ENCODE measurements at regions not wholly inside any gene's neighbourhood (a gene's known extent, or its start where the extent isn't known, plus 50 kb on each side); places are given as distances from the start of the nearest gene placed in this dataset.

DNA sequence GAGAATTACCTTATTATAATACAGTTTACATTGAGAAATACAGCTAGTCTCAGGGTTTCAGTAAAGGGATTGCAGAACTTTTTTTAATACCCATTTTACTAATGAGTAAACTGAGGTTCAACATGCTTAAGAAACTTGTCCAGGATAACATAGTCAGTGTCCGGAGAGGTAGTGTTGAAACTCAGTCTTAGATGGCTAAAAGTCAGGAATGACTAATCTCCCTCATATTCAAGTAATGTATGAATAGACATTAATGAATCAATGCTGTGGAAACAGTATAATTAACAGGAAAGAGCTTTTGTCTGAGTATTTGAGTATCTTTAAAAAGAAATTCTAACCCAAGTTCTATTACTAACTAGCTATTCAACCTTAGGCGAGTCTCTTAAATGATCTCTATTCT lies 397.6 kb downstream of the PLA2G4A start:
- no peak overlapping the region for H3K4me3 ChIP-seq (replicated peaks; ENCODE audit: low read depth, low read length)
- H3K36me3 ChIP-seq (ENCODE audit: control insufficient read depth, insufficient read depth, low read length), result no peaks in the 10 kb centered on the region
- TF ChIP-seq, protein P1, sequence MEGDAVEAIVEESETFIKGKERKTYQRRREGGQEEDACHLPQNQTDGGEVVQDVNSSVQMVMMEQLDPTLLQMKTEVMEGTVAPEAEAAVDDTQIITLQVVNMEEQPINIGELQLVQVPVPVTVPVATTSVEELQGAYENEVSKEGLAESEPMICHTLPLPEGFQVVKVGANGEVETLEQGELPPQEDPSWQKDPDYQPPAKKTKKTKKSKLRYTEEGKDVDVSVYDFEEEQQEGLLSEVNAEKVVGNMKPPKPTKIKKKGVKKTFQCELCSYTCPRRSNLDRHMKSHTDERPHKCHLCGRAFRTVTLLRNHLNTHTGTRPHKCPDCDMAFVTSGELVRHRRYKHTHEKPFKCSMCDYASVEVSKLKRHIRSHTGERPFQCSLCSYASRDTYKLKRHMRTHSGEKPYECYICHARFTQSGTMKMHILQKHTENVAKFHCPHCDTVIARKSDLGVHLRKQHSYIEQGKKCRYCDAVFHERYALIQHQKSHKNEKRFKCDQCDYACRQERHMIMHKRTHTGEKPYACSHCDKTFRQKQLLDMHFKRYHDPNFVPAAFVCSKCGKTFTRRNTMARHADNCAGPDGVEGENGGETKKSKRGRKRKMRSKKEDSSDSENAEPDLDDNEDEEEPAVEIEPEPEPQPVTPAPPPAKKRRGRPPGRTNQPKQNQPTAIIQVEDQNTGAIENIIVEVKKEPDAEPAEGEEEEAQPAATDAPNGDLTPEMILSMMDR (IDR thresholded peaks at IDR 0.05; ENCODE audit: insufficient read depth, low read length, poor library complexity, severe bottlenecking), result no peak
- DNase-seq (ENCODE audit: extremely low read depth, insufficient read length), result no peak
- H3K27me3 ChIP-seq (replicated peaks; ENCODE audit: control insufficient read depth, insufficient read depth, low read length), result no peaks in the 10 kb centered on the region

- no peak for DNase-seq (ENCODE audit: extremely low read depth, insufficient read length)
- TF ChIP-seq, protein P1 (IDR thresholded peaks at IDR 0.05; ENCODE audit: insufficient read depth, low read length, poor library complexity, severe bottlenecking), result no peak
- no peaks in the 10 kb centered on the region for H3K27me3 ChIP-seq (replicated peaks; ENCODE audit: control insufficient read depth, insufficient read depth, low read length)
- no peaks in the 10 kb centered on the region for H3K36me3 ChIP-seq (ENCODE audit: control insufficient read depth, insufficient read depth, low read length)
- H3K4me3 ChIP-seq (replicated peaks; ENCODE audit: low read depth, low read length), result no peak overlapping the region
Measured at GRCh38 chr1:187228790-187229189, 400.0 kb downstream of the PLA2G4A start.

DNA sequence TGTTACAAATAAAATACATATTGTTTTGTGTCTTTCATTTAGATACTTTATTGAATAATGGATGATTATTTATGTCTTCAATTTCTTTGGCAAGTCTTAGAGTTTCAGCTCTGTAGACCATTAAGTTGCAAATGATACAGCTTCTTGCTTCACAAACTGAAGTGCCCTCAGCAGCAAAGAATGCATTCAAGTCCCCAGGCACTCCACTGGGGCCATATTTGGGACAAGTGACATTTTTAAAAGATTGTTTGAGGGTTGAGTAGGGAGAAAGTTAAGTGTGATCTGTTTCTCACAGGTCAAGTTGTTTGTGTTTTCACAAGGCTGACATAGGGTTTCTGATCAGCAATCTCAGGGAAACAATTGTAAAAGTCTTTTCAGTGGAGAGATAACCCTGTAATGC lies 400.7 kb downstream of the PLA2G4A start:
- Histone ChIP-seq H3K27me3 (replicated peaks; ENCODE audit: control insufficient read depth, insufficient read depth, low read length) (no peaks in the 10 kb centered on the region), H3K36me3 (ENCODE audit: control insufficient read depth, insufficient read depth, low read length) (no peaks in the 10 kb centered on the region), H3K4me3 (replicated peaks; ENCODE audit: low read depth, low read length) (no peak overlapping the region)
- DNase-seq (ENCODE audit: extremely low read depth, insufficient read length), result no peak
- TF ChIP-seq, protein P1 (IDR thresholded peaks at IDR 0.05; ENCODE audit: insufficient read depth, low read length, poor library complexity, severe bottlenecking), result no peak

DNA sequence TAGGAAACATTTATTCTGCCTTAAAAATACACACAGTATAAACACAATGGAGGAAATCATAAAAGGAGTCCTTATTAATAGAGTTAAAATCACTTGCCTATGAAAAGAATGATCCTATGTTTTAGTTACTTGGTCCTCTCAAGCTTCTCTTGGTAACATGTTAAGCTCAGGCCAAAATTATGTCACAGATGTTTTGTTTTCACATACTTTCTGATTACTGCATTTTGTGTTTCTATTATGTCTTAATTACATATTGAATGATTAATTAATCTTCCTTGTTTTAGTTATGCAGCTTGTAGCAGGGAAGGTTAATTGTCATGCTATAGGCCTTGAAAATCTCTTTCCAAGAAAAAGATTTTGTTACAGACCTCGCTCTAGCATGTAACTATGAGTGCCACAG lies 406.0 kb downstream of the PLA2G4A start:
- no peak overlapping the region for H3K4me3 ChIP-seq (replicated peaks; ENCODE audit: low read depth, low read length)
- no peak for DNase-seq (ENCODE audit: extremely low read depth, insufficient read length)
- TF ChIP-seq, protein P1 (IDR thresholded peaks at IDR 0.05; ENCODE audit: insufficient read depth, low read length, poor library complexity, severe bottlenecking), result no peak
- H3K36me3 ChIP-seq (ENCODE audit: control insufficient read depth, insufficient read depth, low read length), result no peaks in the 10 kb centered on the region
- no peaks in the 10 kb centered on the region for H3K27me3 ChIP-seq (replicated peaks; ENCODE audit: control insufficient read depth, insufficient read depth, low read length)

- Histone ChIP-seq H3K4me3 (replicated peaks; ENCODE audit: low read depth, low read length) (no peak overlapping the region), H3K27me3 (replicated peaks; ENCODE audit: control insufficient read depth, insufficient read depth, low read length) (no peaks in the 10 kb centered on the region), H3K36me3 (ENCODE audit: control insufficient read depth, insufficient read depth, low read length) (no peaks in the 10 kb centered on the region)
- TF ChIP-seq, protein P1 (IDR thresholded peaks at IDR 0.05; ENCODE audit: insufficient read depth, low read length, poor library complexity, severe bottlenecking), result no peak
- DNase-seq (ENCODE audit: extremely low read depth, insufficient read length), result no peak
Measured at GRCh38 chr1:187236199-187236598, 407.4 kb downstream of the PLA2G4A start.

GRCh38 chr1:187236676-187237075 lies 407.9 kb downstream of the PLA2G4A start:
- no peaks in the 10 kb centered on the region for H3K36me3 ChIP-seq (ENCODE audit: control insufficient read depth, insufficient read depth, low read length)
- no peak for DNase-seq (ENCODE audit: extremely low read depth, insufficient read length)
- TF ChIP-seq, protein P1 (IDR thresholded peaks at IDR 0.05; ENCODE audit: insufficient read depth, low read length, poor library complexity, severe bottlenecking), result no peak
- no peak overlapping the region for H3K4me3 ChIP-seq (replicated peaks; ENCODE audit: low read depth, low read length)
- H3K27me3 ChIP-seq (replicated peaks; ENCODE audit: control insufficient read depth, insufficient read depth, low read length), result no peaks in the 10 kb centered on the region

Data from GM06990 (cell line).